Neural cell (in vitro differentiated cells): ENCODE measurements at regions not wholly inside any gene's neighbourhood (a gene's known extent, or its start where the extent isn't known, plus 50 kb on each side); places are given as distances from the start of the nearest gene placed in this dataset.

ENCODE experiments used
- H2AFZ ChIP-seq: fragments of 200-600, 300-800 bp; sonication (generic), shearing (Covaris generic); 2 replicates; pipeline ENCODE4 v1.6.0; 2014; ENCODE audit warnings: low read depth, mild to moderate bottlenecking, antibody characterized with exemption, low read length, moderate library complexity
- H3F3A ChIP-seq: fragments of 200-600 bp; shearing (Covaris generic); 2 replicates; pipeline ENCODE4 v1.6.1; 2016; ENCODE audit warnings: mild to moderate bottlenecking, moderate library complexity, mixed read lengths, antibody characterized with exemption, low read length; ENCODE audit not compliant: insufficient read depth, poor library complexity, severe bottlenecking
- H3K27ac ChIP-seq: fragments of 200-600, 300-800 bp; sonication (generic), shearing (Covaris generic); 2 replicates; pipeline ENCODE4 v1.5.1; 2014; ENCODE audit warnings: mild to moderate bottlenecking, low read length, moderate library complexity
- H3K27me3 ChIP-seq: fragments of 300-800, 200-600 bp; sonication (generic), shearing (Covaris generic); 2 replicates; pipeline ENCODE4 v1.6.0; 2014; ENCODE audit warnings: mild to moderate bottlenecking, low read depth, low read length, moderate library complexity; ENCODE audit not compliant: insufficient read depth
- H3K36me3 ChIP-seq: fragments of 300-800, 200-600 bp; sonication (generic), shearing (Covaris generic); 2 replicates; pipeline ENCODE4 v1.5.1; 2014; ENCODE audit warnings: mild to moderate bottlenecking, antibody characterized with exemption, low read length, moderate library complexity; ENCODE audit not compliant: insufficient read depth
- H3K4me2 ChIP-seq: fragments of 300-800, 200-600 bp; sonication (generic), shearing (Covaris generic); 2 replicates; pipeline ENCODE4 v1.6.0; 2014; ENCODE audit warnings: mild to moderate bottlenecking, low read length
- H3K4me3 ChIP-seq: fragments of 300-800, 200-600 bp; sonication (generic), shearing (Covaris generic); 2 replicates; pipeline ENCODE4 v1.5.1; 2014; ENCODE audit warnings: mild to moderate bottlenecking, low read length, moderate library complexity
- H3K79me2 ChIP-seq: fragments of 200-600 bp; shearing (Covaris generic); replicated peaks from 2 replicates; pipeline ENCODE4 v1.6.0; 2014; ENCODE audit warnings: mild to moderate bottlenecking, low read length, moderate library complexity; ENCODE audit not compliant: insufficient read depth
- H3K9ac ChIP-seq: fragments of 300-800, 200-600 bp; sonication (generic), shearing (Covaris generic); 2 replicates; pipeline ENCODE4 v1.6.1; 2016; ENCODE audit warnings: mild to moderate bottlenecking, low read length, mixed read lengths
- H3K9me2 ChIP-seq: fragments of 200-600 bp; shearing (Covaris generic); 2 replicates; pipeline ENCODE4 v1.6.1; 2016; ENCODE audit warnings: mild to moderate bottlenecking, low read length, mixed read lengths; ENCODE audit not compliant: insufficient read depth
- H3K9me3 ChIP-seq: fragments of 200-600, 300-800 bp; sonication (generic), shearing (Covaris generic); 2 replicates; pipeline ENCODE4 v1.6.1; 2016; ENCODE audit warnings: mild to moderate bottlenecking, mixed run types, low read length, moderate library complexity, mixed read lengths
- H4K20me1 ChIP-seq: fragments of 200-600 bp; shearing (Covaris generic); 2 replicates; pipeline ENCODE4 v1.6.1; 2016; ENCODE audit warnings: mild to moderate bottlenecking, mixed run types; ENCODE audit not compliant: insufficient read depth
- CTCF ChIP-seq: fragments of 450-650 bp; IDR thresholded peaks from 2 replicates; pipeline ENCODE4 v1.5.1; 2014; ENCODE audit warnings: antibody characterized with exemption, mild to moderate bottlenecking, moderate library complexity; ENCODE audit not compliant: poor library complexity, severe bottlenecking
- EP300 ChIP-seq: fragments of 450-650 bp; conservative IDR thresholded peaks from 2 replicates; pipeline ENCODE4 v1.6.1; 2014; ENCODE audit warnings: antibody characterized with exemption, mild to moderate bottlenecking, moderate library complexity; ENCODE audit not compliant: poor library complexity, severe bottlenecking
- EZH2 ChIP-seq: fragments of 200-600, 300-800 bp; shearing (Covaris generic), sonication (generic); IDR thresholded peaks from 2 replicates; pipeline ENCODE4 v1.6.1; 2014; ENCODE audit warnings: antibody characterized with exemption, low read length, borderline replicate concordance, mild to moderate bottlenecking; ENCODE audit not compliant: insufficient read depth, poor library complexity, severe bottlenecking
- MXI1 ChIP-seq: fragments of 450-650 bp; conservative IDR thresholded peaks from 2 replicates; pipeline ENCODE4 v1.6.1; 2014; ENCODE audit warnings: antibody characterized with exemption, mild to moderate bottlenecking; ENCODE audit not compliant: poor library complexity, severe bottlenecking
- POLR2AphosphoS5 ChIP-seq: IDR thresholded peaks from 2 replicates; pipeline ENCODE4 v1.6.1; 2012
- RAD21 ChIP-seq: fragments of 450-650 bp; conservative IDR thresholded peaks from 2 replicates; pipeline ENCODE4 v1.6.1; 2014; ENCODE audit warnings: antibody characterized with exemption, mild to moderate bottlenecking, moderate library complexity
- REST ChIP-seq: IDR thresholded peaks from 2 replicates; pipeline ENCODE4 v1.6.1; 2012; ENCODE audit warnings: borderline replicate concordance
- SMC3 ChIP-seq: fragments of 450-650 bp; conservative IDR thresholded peaks from 2 replicates; pipeline ENCODE4 v1.6.1; 2014; ENCODE audit warnings: antibody characterized with exemption, mild to moderate bottlenecking, moderate library complexity; ENCODE audit not compliant: poor library complexity
- TAF1 ChIP-seq: IDR thresholded peaks from 2 replicates; pipeline ENCODE4 v1.6.1; 2012; ENCODE audit warnings: low read depth

GRCh38 chr2:20513946-20514345, 67.1 kb downstream of the RHOB start:
- no peaks in the 10 kb centered on the region for H3K9me2 ChIP-seq
- H3F3A ChIP-seq, result no peaks in the 10 kb centered on the region
- no peaks in the 10 kb centered on the region for H3K27me3 ChIP-seq
- no peak overlapping the region for H2AFZ ChIP-seq
- no peaks in the 10 kb centered on the region for H3K36me3 ChIP-seq
- no peak overlapping the region for H3K27ac ChIP-seq
- no peaks in the 10 kb centered on the region for H4K20me1 ChIP-seq
- H3K79me2 ChIP-seq, result no peaks in the 10 kb centered on the region
- H3K4me2 ChIP-seq, result no peak overlapping the region
- H3K4me3 ChIP-seq, result no peak overlapping the region
- no peaks in the 10 kb centered on the region for H3K9me3 ChIP-seq
- no peak overlapping the region for H3K9ac ChIP-seq
- TF ChIP-seq TAF1, result no peak
- TF ChIP-seq EZH2, result no peak
- TF ChIP-seq MXI1, result no peak
- TF ChIP-seq EP300, result no peak
- no peak for TF ChIP-seq SMC3
- TF ChIP-seq RAD21, result no peak
- TF ChIP-seq POLR2AphosphoS5, result no peak

- H3K27ac ChIP-seq, result no peak overlapping the region
- no peaks in the 10 kb centered on the region for H3K36me3 ChIP-seq
- TF ChIP-seq TAF1, result no peak
- TF ChIP-seq POLR2AphosphoS5, result no peak
- no peak for TF ChIP-seq CTCF
- no peak for TF ChIP-seq EZH2
- TF ChIP-seq EP300, result no peak
- TF ChIP-seq REST, result no peak
- TF ChIP-seq SMC3, result no peak
- no peak for TF ChIP-seq RAD21
- no peak for TF ChIP-seq MXI1
- no peaks in the 10 kb centered on the region for H3K79me2 ChIP-seq
- H4K20me1 ChIP-seq, result no peaks in the 10 kb centered on the region
- no peaks in the 10 kb centered on the region for H3F3A ChIP-seq
- H3K9me3 ChIP-seq, result no peaks in the 10 kb centered on the region
- no peak overlapping the region for H2AFZ ChIP-seq
- no peak overlapping the region for H3K4me2 ChIP-seq
- no peaks in the 10 kb centered on the region for H3K9me2 ChIP-seq
- no peaks in the 10 kb centered on the region for H3K27me3 ChIP-seq
- H3K9ac ChIP-seq, result no peak overlapping the region
- H3K4me3 ChIP-seq, result no peak overlapping the region
Observed at GRCh38 chr2:20514596-20515269, 67.9 kb downstream of the RHOB start.
